Lower leg skin (tissue), 4 donors: ENCODE measurements at regions not wholly inside any gene's neighbourhood (a gene's known extent, or its start where the extent isn't known, plus 50 kb on each side); places are given as distances from the start of the nearest gene placed in this dataset.

Experiments used
- DNase-seq, 2 donors: peaks; one replicate each; pipeline ENCODE4 v3.0.0-alpha.2; 2019; ENCODE audit warnings: low spot score in 2 of 2
- H3K4me3 ChIP-seq: fragments of 200-600 bp; sonication (generic); 2 replicates; pipeline ENCODE4 v1.5.1; 2017; ENCODE audit warnings: mild to moderate bottlenecking, low read depth; ENCODE audit not compliant: poor library complexity, severe bottlenecking
- CTCF ChIP-seq, 3 donors: fragments of 450-650 bp; IDR thresholded peaks; one replicate each; pipeline ENCODE4 v1.5.1; 2016; ENCODE audit warnings: antibody characterized with exemption in 3 of 3, mild to moderate bottlenecking in 3 of 3, moderate library complexity in 2 of 3
- POLR2A ChIP-seq, 2 donors: fragments of 450-650 bp; IDR thresholded peaks; one replicate each; pipeline ENCODE4 v1.6.1; 2016 to 2017; ENCODE audit warnings: antibody characterized with exemption in 2 of 2, mild to moderate bottlenecking in 1 of 2, moderate library complexity in 1 of 2
- WGBS, 2 donors: methylation state at CpG; one replicate each; pipeline ENCODE4 v1.1.5; 2018; 5-methylcytosine and 5-hydroxymethylcytosine counted together
- intact Hi-C: fragments of 100-400 bp; cut with DNase I; formaldehyde crosslinking; loops from one replicate; pipeline ENCODE4 v1.15.0; 2023; ENCODE audit warnings: low total_unique reads

GRCh38 chr5:104283136-104283535 lies 720.5 kb upstream of the NUDT12 start:
- intact Hi-C loops = no loop called here
- DNase-seq = no peak
- TF ChIP-seq CTCF (IDR thresholded peaks at IDR 0.05) (no peak), POLR2A (IDR thresholded peaks at IDR 0.05) (no peak)
- H3K4me3 ChIP-seq = no peak overlapping the region
- 82 to 85% methylated on average over 1 of the region's 1 CpG for WGBS, 2 donors

- 79 to 88% methylated on average over 2 of the region's 2 CpGs for WGBS, 2 donors
- no peak overlapping the region for H3K4me3 ChIP-seq
- TF ChIP-seq POLR2A (IDR thresholded peaks at IDR 0.05) (no peak), CTCF (IDR thresholded peaks at IDR 0.05) (no peak)
- intact Hi-C loops = no loop called here
- no peak for DNase-seq
Measured at GRCh38 chr5:104273725-104274124, 711.1 kb upstream of the NUDT12 start.

- intact Hi-C loops = no loop called here
- TF ChIP-seq CTCF (IDR thresholded peaks at IDR 0.05) (no peak), POLR2A (IDR thresholded peaks at IDR 0.05) (no peak)
- H3K4me3 ChIP-seq = no peak overlapping the region
- DNase-seq = no peak
- 65 to 77% methylated on average over 3 of the region's 3 CpGs for WGBS, 2 donors
Measured at GRCh38 chr5:104267320-104268015, 704.9 kb upstream of the NUDT12 start.

GRCh38 chr5:104266161-104266560 lies 703.6 kb upstream of the NUDT12 start:
- no peak for DNase-seq
- WGBS, 2 donors = 83 to 85% methylated on average over 1 of the region's 1 CpG
- TF ChIP-seq CTCF (IDR thresholded peaks at IDR 0.05) (no peak), POLR2A (IDR thresholded peaks at IDR 0.05) (no peak)
- no peak overlapping the region for H3K4me3 ChIP-seq
- intact Hi-C loops = no loop called here

GRCh38 chr5:104265531-104266140 lies 703.0 kb upstream of the NUDT12 start:
- intact Hi-C loops = no loop called here
- no peak for DNase-seq
- WGBS, 2 donors = 55 to 57% methylated on average over 1 of the region's 1 CpG
- H3K4me3 ChIP-seq = no peak overlapping the region
- TF ChIP-seq CTCF (IDR thresholded peaks at IDR 0.05) = no peak
- TF ChIP-seq POLR2A (IDR thresholded peaks at IDR 0.05) = no peak
